ENCODE measurements at regions not wholly inside any gene's neighbourhood (a gene's known extent, or its start where the extent isn't known, plus 50 kb on each side); places are given as distances from the start of the nearest gene placed in this dataset.

DNA sequence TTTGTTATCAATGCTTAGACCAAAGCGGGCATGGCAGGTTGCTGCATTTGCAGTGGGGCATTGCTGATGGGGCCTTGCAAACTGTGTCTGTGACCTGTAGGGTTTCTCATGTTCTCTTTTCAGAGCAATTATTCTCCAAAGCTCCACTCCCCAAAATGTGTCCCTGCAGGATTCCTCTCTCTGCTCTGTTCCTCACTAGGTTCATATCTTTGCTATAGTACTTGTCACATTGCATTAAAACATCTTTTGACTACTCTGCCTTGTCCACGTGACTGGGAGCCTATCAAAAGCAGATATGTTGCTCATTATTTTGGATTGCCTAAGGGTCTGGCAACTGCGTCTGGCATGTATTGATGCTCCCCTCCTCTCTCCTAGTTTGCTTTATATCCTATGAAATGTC is 177.7 kb upstream of the MID1 start:
- H3K4me1 ChIP-seq (ENCODE audit: control insufficient read depth, insufficient read depth, low read length): no peaks in the 10 kb centered on the region
- H3K4me3 ChIP-seq (ENCODE audit: low read depth in 2 of 2, low read length in 2 of 2): no peak overlapping the region
- H3K27ac ChIP-seq (ENCODE audit: low read length): no peak overlapping the region
- CTCF ChIA-PET: no interaction called here
- DNase-seq (ENCODE audit: low read depth, low spot score) (no peak), ATAC-seq (no peak)
- H3K27me3 ChIP-seq (ENCODE audit: control insufficient read depth, insufficient read depth, low read length): no peaks in the 10 kb centered on the region
- POLR2A ChIA-PET: no interaction called here
- in situ Hi-C loops (cut with HindIII; ENCODE audit: low pct_unique_long_range_greater_than_20kb, low sequenced_read_pairs): no loop called here
- no peaks in the 10 kb centered on the region for H3K9me3 ChIP-seq (ENCODE audit: control insufficient read depth, insufficient read depth, low read depth, low read length)
- H3K36me3 ChIP-seq (ENCODE audit: control insufficient read depth, insufficient read depth, low read length): no peaks in the 10 kb centered on the region
- no TSS peak for BruUV-seq (replicated peaks)
- intact Hi-C loops (cut with micrococcal nuclease; ENCODE audit: unreplicated experiment): no loop called here
- TF ChIP-seq POLR2AphosphoS5 (IDR thresholded peaks at IDR 0.05; ENCODE audit: low read depth, low read length) (no peak), SIN3A (IDR thresholded peaks at IDR 0.05; ENCODE audit: borderline replicate concordance, insufficient read depth, low read depth, low read length) (no peak), TCF7L2 (IDR thresholded peaks at IDR 0.05; ENCODE audit: low read depth, low read length) (no peak)
- TF ChIP-seq, protein P1, sequence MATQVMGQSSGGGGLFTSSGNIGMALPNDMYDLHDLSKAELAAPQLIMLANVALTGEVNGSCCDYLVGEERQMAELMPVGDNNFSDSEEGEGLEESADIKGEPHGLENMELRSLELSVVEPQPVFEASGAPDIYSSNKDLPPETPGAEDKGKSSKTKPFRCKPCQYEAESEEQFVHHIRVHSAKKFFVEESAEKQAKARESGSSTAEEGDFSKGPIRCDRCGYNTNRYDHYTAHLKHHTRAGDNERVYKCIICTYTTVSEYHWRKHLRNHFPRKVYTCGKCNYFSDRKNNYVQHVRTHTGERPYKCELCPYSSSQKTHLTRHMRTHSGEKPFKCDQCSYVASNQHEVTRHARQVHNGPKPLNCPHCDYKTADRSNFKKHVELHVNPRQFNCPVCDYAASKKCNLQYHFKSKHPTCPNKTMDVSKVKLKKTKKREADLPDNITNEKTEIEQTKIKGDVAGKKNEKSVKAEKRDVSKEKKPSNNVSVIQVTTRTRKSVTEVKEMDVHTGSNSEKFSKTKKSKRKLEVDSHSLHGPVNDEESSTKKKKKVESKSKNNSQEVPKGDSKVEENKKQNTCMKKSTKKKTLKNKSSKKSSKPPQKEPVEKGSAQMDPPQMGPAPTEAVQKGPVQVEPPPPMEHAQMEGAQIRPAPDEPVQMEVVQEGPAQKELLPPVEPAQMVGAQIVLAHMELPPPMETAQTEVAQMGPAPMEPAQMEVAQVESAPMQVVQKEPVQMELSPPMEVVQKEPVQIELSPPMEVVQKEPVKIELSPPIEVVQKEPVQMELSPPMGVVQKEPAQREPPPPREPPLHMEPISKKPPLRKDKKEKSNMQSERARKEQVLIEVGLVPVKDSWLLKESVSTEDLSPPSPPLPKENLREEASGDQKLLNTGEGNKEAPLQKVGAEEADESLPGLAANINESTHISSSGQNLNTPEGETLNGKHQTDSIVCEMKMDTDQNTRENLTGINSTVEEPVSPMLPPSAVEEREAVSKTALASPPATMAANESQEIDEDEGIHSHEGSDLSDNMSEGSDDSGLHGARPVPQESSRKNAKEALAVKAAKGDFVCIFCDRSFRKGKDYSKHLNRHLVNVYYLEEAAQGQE (IDR thresholded peaks at IDR 0.05; ENCODE audit: insufficient read depth in 1 of 2, low read depth in 2 of 2, low read length in 1 of 2): no peak
- TF ChIP-seq, protein P2, sequence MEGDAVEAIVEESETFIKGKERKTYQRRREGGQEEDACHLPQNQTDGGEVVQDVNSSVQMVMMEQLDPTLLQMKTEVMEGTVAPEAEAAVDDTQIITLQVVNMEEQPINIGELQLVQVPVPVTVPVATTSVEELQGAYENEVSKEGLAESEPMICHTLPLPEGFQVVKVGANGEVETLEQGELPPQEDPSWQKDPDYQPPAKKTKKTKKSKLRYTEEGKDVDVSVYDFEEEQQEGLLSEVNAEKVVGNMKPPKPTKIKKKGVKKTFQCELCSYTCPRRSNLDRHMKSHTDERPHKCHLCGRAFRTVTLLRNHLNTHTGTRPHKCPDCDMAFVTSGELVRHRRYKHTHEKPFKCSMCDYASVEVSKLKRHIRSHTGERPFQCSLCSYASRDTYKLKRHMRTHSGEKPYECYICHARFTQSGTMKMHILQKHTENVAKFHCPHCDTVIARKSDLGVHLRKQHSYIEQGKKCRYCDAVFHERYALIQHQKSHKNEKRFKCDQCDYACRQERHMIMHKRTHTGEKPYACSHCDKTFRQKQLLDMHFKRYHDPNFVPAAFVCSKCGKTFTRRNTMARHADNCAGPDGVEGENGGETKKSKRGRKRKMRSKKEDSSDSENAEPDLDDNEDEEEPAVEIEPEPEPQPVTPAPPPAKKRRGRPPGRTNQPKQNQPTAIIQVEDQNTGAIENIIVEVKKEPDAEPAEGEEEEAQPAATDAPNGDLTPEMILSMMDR (IDR thresholded peaks at IDR 0.05): no peak

- POLR2A ChIA-PET: no interaction called here
- H3K27ac ChIP-seq (ENCODE audit: low read length): no peak overlapping the region
- no peaks in the 10 kb centered on the region for H3K27me3 ChIP-seq (ENCODE audit: control insufficient read depth, insufficient read depth, low read length)
- no TSS peak for BruUV-seq (replicated peaks)
- no peaks in the 10 kb centered on the region for H3K36me3 ChIP-seq (ENCODE audit: control insufficient read depth, insufficient read depth, low read length)
- DNase-seq (ENCODE audit: low read depth, low spot score): no peak
- ATAC-seq: no peak
- no peak for TF ChIP-seq POLR2AphosphoS5 (IDR thresholded peaks at IDR 0.05; ENCODE audit: low read depth, low read length)
- no peak for TF ChIP-seq SIN3A (IDR thresholded peaks at IDR 0.05; ENCODE audit: borderline replicate concordance, insufficient read depth, low read depth, low read length)
- TF ChIP-seq TCF7L2 (IDR thresholded peaks at IDR 0.05; ENCODE audit: low read depth, low read length): no peak
- TF ChIP-seq, protein P1 (IDR thresholded peaks at IDR 0.05; ENCODE audit: insufficient read depth in 1 of 2, low read depth in 2 of 2, low read length in 1 of 2): no peak
- TF ChIP-seq, protein P2 (IDR thresholded peaks at IDR 0.05): no peak
- H3K9me3 ChIP-seq (ENCODE audit: control insufficient read depth, insufficient read depth, low read depth, low read length): no peaks in the 10 kb centered on the region
- intact Hi-C loops (cut with micrococcal nuclease; ENCODE audit: unreplicated experiment): no loop called here
- CTCF ChIA-PET: no interaction called here
- H3K4me3 ChIP-seq (ENCODE audit: low read depth in 2 of 2, low read length in 2 of 2): no peak overlapping the region
- in situ Hi-C loops (cut with HindIII; ENCODE audit: low pct_unique_long_range_greater_than_20kb, low sequenced_read_pairs): no loop called here
- H3K4me1 ChIP-seq (ENCODE audit: control insufficient read depth, insufficient read depth, low read length): no peaks in the 10 kb centered on the region
These were observed 180.4 kb upstream of the MID1 start for GRCh38 chrX:10800796-10801195.

Data from Panc1 (cell line).